ENCODE measurements at regions not wholly inside any gene's neighbourhood (a gene's known extent, or its start where the extent isn't known, plus 50 kb on each side); places are given as distances from the start of the nearest gene placed in this dataset.

DNA sequence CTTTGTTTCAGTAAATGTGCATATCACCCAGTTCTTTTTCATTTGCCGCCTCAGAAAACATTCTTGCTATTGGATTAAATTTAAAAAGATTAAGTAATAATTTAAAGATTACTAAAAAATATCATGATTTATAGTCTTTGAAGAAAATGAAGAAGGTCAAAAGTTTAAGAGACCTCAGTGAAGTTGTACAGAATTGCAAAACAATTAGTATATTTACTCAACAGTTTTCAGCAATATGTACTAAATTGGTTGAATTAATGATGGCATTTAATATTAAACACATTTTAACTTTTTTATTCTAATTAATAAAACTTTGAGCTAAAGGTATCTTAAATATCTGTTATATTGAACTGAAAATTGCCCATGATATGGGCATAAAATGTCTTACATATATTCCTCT lies 49.9 kb upstream of the KLF6 start:
- H3K4me1 ChIP-seq (ENCODE audit: control insufficient read depth, insufficient read depth, low read length), result peaks cover under 1% of the 10 kb centered on the region
- ATAC-seq (no peak), DNase-seq (no peak)
- H3K4me3 ChIP-seq (ENCODE audit: low read length), result no peak overlapping the region
- H3K9me3 ChIP-seq (ENCODE audit: control insufficient read depth, insufficient read depth, low read length), result no peaks in the 10 kb centered on the region
- intact Hi-C loops (cut with micrococcal nuclease), result no loop called here
- H3K4me1 Mint-ChIP-seq, result peaks cover 7 to 19% of the 10 kb centered on the region in 2 donors
- no peak overlapping the region for H3K27ac ChIP-seq (ENCODE audit: low read length)
- H3K27ac Mint-ChIP-seq, result no peak overlapping the region
- no peaks in the 10 kb centered on the region for H3K27me3 ChIP-seq (ENCODE audit: control insufficient read depth, insufficient read depth, low read length)
- no peak overlapping the region for H3K4me3 Mint-ChIP-seq
- TF ChIP-seq, protein P1, sequence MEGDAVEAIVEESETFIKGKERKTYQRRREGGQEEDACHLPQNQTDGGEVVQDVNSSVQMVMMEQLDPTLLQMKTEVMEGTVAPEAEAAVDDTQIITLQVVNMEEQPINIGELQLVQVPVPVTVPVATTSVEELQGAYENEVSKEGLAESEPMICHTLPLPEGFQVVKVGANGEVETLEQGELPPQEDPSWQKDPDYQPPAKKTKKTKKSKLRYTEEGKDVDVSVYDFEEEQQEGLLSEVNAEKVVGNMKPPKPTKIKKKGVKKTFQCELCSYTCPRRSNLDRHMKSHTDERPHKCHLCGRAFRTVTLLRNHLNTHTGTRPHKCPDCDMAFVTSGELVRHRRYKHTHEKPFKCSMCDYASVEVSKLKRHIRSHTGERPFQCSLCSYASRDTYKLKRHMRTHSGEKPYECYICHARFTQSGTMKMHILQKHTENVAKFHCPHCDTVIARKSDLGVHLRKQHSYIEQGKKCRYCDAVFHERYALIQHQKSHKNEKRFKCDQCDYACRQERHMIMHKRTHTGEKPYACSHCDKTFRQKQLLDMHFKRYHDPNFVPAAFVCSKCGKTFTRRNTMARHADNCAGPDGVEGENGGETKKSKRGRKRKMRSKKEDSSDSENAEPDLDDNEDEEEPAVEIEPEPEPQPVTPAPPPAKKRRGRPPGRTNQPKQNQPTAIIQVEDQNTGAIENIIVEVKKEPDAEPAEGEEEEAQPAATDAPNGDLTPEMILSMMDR (IDR thresholded peaks at IDR 0.05), result no peak
- H3K9me3 Mint-ChIP-seq, result no peaks in the 10 kb centered on the region
- no peaks in the 10 kb centered on the region for H3K36me3 Mint-ChIP-seq
- H3K27me3 Mint-ChIP-seq (ENCODE audit: low read depth in 2 of 2), result no peaks in the 10 kb centered on the region
- H3K36me3 ChIP-seq (ENCODE audit: control insufficient read depth, insufficient read depth, low read length), result no peaks in the 10 kb centered on the region
- no CpG with 5 or more reads among the region's 1 CpG for WGBS (ENCODE audit: insufficient coverage)

Data from natural killer cell (primary cell).